Esophagus muscularis mucosa (tissue), 4 donors: ENCODE measurements at regions not wholly inside any gene's neighbourhood (a gene's known extent, or its start where the extent isn't known, plus 50 kb on each side); places are given as distances from the start of the nearest gene placed in this dataset.

ENCODE experiments used
- DNase-seq: peaks from one replicate; pipeline ENCODE4 v3.0.0-alpha.2; 2017; ENCODE audit errors: extremely low spot score
- H3K27ac ChIP-seq, 4 donors: fragments of 200-600 bp; sonication (generic); replicated peaks in 1 of 4; 1 replicate in 3 of 4; 2 replicates in 1 of 4; pipeline ENCODE4 v1.5.1; 2016 to 2019; ENCODE audit warnings: mild to moderate bottlenecking in 1 of 4
- H3K27me3 ChIP-seq, 4 donors: fragments of 200-600 bp; sonication (generic); one replicate each; pipeline versions ENCODE4 v1.5.1 to v1.6.0; 2016 to 2019
- H3K36me3 ChIP-seq, 4 donors: fragments of 200-600 bp; sonication (generic); one replicate each; pipeline ENCODE4 v1.5.1; 2016 to 2019
- H3K4me1 ChIP-seq, 4 donors: fragments of 200-600 bp; sonication (generic); one replicate each; pipeline ENCODE4 v1.5.1; 2016 to 2019
- H3K4me3 ChIP-seq, 4 donors: fragments of 200-600 bp; sonication (generic); 1 replicate in 2 of 4; 2 replicates in 2 of 4; pipeline ENCODE4 v1.5.1; 2016 to 2019; ENCODE audit warnings: mild to moderate bottlenecking in 4 of 4, moderate library complexity in 1 of 4
- H3K9me3 ChIP-seq, 4 donors: fragments of 200-600 bp; sonication (generic); 1 replicate in 3 of 4; 2 replicates in 1 of 4; pipeline ENCODE4 v1.5.1; 2016 to 2019
- EP300 ChIP-seq: sonication (generic); formaldehyde crosslinking; IDR thresholded peaks from one replicate; pipeline ENCODE4 v1.6.1; 2017; ENCODE audit warnings: antibody characterized with exemption
- POLR2A ChIP-seq: fragments of 450-650 bp; IDR thresholded peaks from one replicate; pipeline ENCODE4 v1.6.1; 2017; ENCODE audit warnings: antibody characterized with exemption, moderate library complexity, mild to moderate bottlenecking, low read depth
- POLR2AphosphoS5 ChIP-seq, 2 donors: sonication (generic); formaldehyde crosslinking; IDR thresholded peaks; one replicate each; pipeline ENCODE4 v1.6.1; 2017; ENCODE audit warnings: antibody characterized with exemption in 2 of 2
- WGBS: methylation state at CpG from one replicate; pipeline ENCODE4 v1.1.5; 2018; 5-methylcytosine and 5-hydroxymethylcytosine counted together
- intact Hi-C: fragments of 100-400 bp; cut with DNase I; formaldehyde crosslinking; loops from one replicate; pipeline ENCODE4 v1.15.1; 2023
- TF ChIP-seq, protein P1 (sequence below), 3 experiments: fragments of 200-600 bp in 2 of 3; fragments of 450-650 bp in 1 of 3; sonication (generic) in 2 of 3; IDR thresholded peaks; one replicate each; pipeline ENCODE4 v1.5.1; 2017 to 2019; ENCODE audit warnings: antibody characterized with exemption in 3 of 3, mild to moderate bottlenecking in 2 of 3, moderate library complexity in 1 of 3

DNA sequence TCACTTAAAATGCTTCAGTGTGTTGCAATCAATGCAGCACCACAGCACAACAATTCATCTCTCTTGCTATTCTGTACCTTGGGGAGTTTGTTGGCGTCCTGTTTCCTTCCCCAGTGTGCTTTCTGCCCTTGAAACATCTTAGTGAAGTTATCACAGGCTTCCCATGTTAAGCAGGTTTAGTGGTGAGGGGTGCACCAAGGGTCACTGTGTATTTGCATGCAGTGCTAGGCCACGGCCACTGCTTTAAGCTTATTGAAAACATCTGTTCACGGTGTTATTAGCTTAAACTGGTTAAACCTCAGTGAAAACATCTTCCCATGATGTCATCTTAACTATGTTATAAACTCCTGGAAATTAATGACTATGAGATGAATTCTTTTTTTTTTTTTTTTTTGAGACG is 217.3 kb upstream of the GOLIM4 start:
- Histone ChIP-seq H3K36me3 (no peaks in the 10 kb centered on the region), H3K4me3 (no peak overlapping the region), H3K27ac (no peak overlapping the region), H3K27me3 (no peaks in the 10 kb centered on the region), H3K4me1 (no peaks in the 10 kb centered on the region), H3K9me3 (no peaks in the 10 kb centered on the region)
- TF ChIP-seq, protein P1, sequence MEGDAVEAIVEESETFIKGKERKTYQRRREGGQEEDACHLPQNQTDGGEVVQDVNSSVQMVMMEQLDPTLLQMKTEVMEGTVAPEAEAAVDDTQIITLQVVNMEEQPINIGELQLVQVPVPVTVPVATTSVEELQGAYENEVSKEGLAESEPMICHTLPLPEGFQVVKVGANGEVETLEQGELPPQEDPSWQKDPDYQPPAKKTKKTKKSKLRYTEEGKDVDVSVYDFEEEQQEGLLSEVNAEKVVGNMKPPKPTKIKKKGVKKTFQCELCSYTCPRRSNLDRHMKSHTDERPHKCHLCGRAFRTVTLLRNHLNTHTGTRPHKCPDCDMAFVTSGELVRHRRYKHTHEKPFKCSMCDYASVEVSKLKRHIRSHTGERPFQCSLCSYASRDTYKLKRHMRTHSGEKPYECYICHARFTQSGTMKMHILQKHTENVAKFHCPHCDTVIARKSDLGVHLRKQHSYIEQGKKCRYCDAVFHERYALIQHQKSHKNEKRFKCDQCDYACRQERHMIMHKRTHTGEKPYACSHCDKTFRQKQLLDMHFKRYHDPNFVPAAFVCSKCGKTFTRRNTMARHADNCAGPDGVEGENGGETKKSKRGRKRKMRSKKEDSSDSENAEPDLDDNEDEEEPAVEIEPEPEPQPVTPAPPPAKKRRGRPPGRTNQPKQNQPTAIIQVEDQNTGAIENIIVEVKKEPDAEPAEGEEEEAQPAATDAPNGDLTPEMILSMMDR (IDR thresholded peaks at IDR 0.05) = no peak
- no peak for TF ChIP-seq EP300
- TF ChIP-seq POLR2A = no peak
- no peak for TF ChIP-seq POLR2AphosphoS5 (IDR thresholded peaks at IDR 0.05)
- 74% methylated on average over 4 of the region's 4 CpGs for WGBS
- DNase-seq = no peak
- intact Hi-C loops = no loop called here

DNA sequence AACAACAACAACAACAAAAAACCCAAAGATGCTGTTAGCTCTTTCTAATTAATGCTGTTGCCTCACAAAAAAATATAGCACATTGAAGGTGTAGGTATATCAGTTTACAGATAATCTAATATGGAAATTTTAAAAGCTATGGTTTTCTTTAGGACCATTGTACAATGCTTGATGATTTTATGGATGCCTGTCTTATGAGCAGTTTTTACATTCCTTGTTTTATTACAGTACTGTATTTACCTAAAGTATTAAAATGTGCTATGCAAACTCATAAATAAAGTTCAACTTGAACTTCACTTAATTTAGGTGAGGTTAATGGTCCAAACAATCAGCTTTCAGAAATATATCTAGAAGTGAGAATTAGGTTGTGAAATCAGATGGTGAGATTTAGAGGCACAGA is 212.2 kb upstream of the GOLIM4 start:
- H3K9me3 ChIP-seq = peaks cover 0 to 9% (median 2%) of the 10 kb centered on the region in 4 donors
- TF ChIP-seq POLR2AphosphoS5 (IDR thresholded peaks at IDR 0.05) (no peak), POLR2A (no peak), EP300 (no peak)
- TF ChIP-seq, protein P1 (IDR thresholded peaks at IDR 0.05) = no peak
- H3K4me1 ChIP-seq = no peaks in the 10 kb centered on the region
- H3K4me3 ChIP-seq = no peak overlapping the region
- no peak overlapping the region for H3K27ac ChIP-seq
- DNase-seq = no peak
- H3K36me3 ChIP-seq = no peaks in the 10 kb centered on the region
- no peaks in the 10 kb centered on the region for H3K27me3 ChIP-seq
- intact Hi-C loops = no loop called here

DNA sequence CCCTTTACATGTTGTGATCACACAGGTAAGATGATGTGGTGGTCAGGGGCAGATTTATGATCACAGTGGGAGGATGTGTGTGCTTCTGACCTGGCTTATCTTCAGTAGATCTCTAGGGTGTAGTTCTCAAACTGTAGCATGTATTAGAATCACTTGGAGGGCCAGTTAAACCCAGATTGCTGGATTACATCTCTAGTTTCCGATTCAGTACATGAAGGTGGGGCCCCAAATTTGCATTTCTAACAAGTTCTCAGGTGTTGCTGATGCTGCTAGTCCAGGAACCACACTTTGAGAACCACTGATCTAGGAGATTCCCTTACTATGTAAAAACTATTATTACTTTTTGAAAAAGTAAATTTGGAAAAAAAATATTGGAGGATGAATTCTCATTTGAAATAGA is 199.3 kb upstream of the GOLIM4 start:
- H3K9me3 ChIP-seq = no peaks in the 10 kb centered on the region
- intact Hi-C loops = no loop called here
- DNase-seq = no peak
- no peaks in the 10 kb centered on the region for H3K36me3 ChIP-seq
- 91% methylated on average over 1 of the region's 1 CpG for WGBS
- TF ChIP-seq POLR2A (no peak), POLR2AphosphoS5 (IDR thresholded peaks at IDR 0.05) (no peak), EP300 (no peak)
- TF ChIP-seq, protein P1 (IDR thresholded peaks at IDR 0.05) = no peak
- H3K4me3 ChIP-seq = no peak overlapping the region
- H3K27me3 ChIP-seq = no peaks in the 10 kb centered on the region
- no peak overlapping the region for H3K27ac ChIP-seq
- H3K4me1 ChIP-seq = no peaks in the 10 kb centered on the region

DNA sequence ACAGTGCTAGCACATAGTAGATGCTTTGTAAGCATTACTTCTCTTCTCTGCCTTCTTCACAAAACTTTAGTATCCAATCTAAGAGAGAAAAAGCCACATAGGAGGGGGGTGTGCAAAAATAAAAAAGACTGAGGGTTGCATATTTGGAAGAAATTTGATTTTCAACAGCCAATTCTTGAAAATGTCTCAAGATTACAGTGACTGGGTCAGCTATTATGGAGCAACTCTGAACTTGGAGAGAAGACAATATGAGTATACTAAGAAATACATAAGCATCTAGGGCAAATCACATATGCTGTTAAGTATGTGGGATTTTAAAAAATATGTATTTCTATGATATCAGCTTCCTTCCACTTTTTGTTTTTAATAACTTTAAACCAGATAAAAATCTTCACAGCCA is 196.6 kb upstream of the GOLIM4 start:
- intact Hi-C loops = no loop called here
- Histone ChIP-seq H3K9me3 (no peaks in the 10 kb centered on the region), H3K36me3 (no peaks in the 10 kb centered on the region), H3K27ac (no peak overlapping the region), H3K27me3 (no peaks in the 10 kb centered on the region), H3K4me1 (no peaks in the 10 kb centered on the region), H3K4me3 (no peak overlapping the region)
- TF ChIP-seq POLR2A (no peak), EP300 (no peak), POLR2AphosphoS5 (IDR thresholded peaks at IDR 0.05) (no peak)
- TF ChIP-seq, protein P1 (IDR thresholded peaks at IDR 0.05) = no peak
- DNase-seq = no peak

DNA sequence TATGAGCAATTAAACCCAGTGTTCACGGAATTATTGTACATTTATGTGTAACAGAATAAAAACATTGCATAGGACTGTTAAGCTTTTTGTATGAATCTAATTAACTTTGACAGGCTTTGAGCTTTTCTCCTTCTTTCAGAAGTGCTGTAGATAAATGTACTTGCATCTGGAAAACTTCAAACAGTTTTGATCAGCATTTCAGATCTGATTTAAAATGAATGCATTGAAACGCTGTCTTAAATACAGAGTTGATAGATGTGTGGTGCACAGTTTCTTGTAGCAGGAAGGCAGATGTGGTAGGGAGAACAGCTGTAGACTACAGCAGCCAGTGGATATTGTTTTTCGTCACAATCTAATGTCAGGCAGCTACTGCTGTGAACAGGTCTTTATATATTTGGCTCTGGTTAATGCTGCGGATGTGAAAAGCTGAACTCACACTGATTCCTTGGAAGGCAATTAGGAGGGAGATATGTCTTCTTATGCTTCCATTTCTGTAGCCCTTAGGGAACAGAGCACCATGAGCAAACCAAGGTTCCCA is 193.8 kb upstream of the GOLIM4 start:
- no peak overlapping the region for H3K4me3 ChIP-seq
- no peak overlapping the region for H3K27ac ChIP-seq
- TF ChIP-seq, protein P1 (IDR thresholded peaks at IDR 0.05) = no peak
- TF ChIP-seq POLR2A (no peak), EP300 (no peak), POLR2AphosphoS5 (IDR thresholded peaks at IDR 0.05) (no peak)
- H3K27me3 ChIP-seq = no peaks in the 10 kb centered on the region
- H3K4me1 ChIP-seq = no peaks in the 10 kb centered on the region
- no peaks in the 10 kb centered on the region for H3K36me3 ChIP-seq
- intact Hi-C loops = no loop called here
- no peak for DNase-seq
- WGBS = 66% methylated on average over 4 of the region's 4 CpGs
- no peaks in the 10 kb centered on the region for H3K9me3 ChIP-seq
